ENCODE measurements at regions not wholly inside any gene's neighbourhood (a gene's known extent, or its start where the extent isn't known, plus 50 kb on each side); places are given as distances from the start of the nearest gene placed in this dataset.

GRCh38 chr18:1995041-1995612 is 576.2 kb downstream of the METTL4 start:
- no peak for TF ChIP-seq POLR2A (IDR thresholded peaks at IDR 0.05)
- TF ChIP-seq CTCF (IDR thresholded peaks at IDR 0.05) = no peak
